ENCODE measurements at regions not wholly inside any gene's neighbourhood (a gene's known extent, or its start where the extent isn't known, plus 50 kb on each side); places are given as distances from the start of the nearest gene placed in this dataset.

- Histone ChIP-seq H3K4me1 (ENCODE audit: insufficient read depth, low read length) (no peaks in the 10 kb centered on the region), H3K9ac (ENCODE audit: low read length) (no peak overlapping the region), H2AFZ (ENCODE audit: low read depth, low read length) (no peak overlapping the region), H3K79me2 (ENCODE audit: insufficient read depth, low read length) (no peaks in the 10 kb centered on the region), H3K27me3 (ENCODE audit: insufficient read depth, low read length) (no peaks in the 10 kb centered on the region), H3K4me3 (ENCODE audit: insufficient read depth, low read depth, low read length) (no peak overlapping the region), H3K27ac (ENCODE audit: low read depth, low read length) (no peak overlapping the region), H3K9me3 (ENCODE audit: insufficient read depth, low read depth, low read length) (no peaks in the 10 kb centered on the region), H3K36me3 (ENCODE audit: insufficient read depth, low read length) (no peaks in the 10 kb centered on the region), H3K4me2 (ENCODE audit: low read length) (no peak overlapping the region), H4K20me1 (ENCODE audit: insufficient read depth, low read length) (no peaks in the 10 kb centered on the region)
- peaks cover 2% of the 10 kb centered on the region for H3K4me1 Mint-ChIP-seq (ENCODE audit: low read depth, unreplicated experiment)
- FAIRE-seq = no peak
- H3K4me3 Mint-ChIP-seq (ENCODE audit: unreplicated experiment) = no peak overlapping the region
- H3K9me3 Mint-ChIP-seq (ENCODE audit: unreplicated experiment) = no peaks in the 10 kb centered on the region
- no peak for DNase-seq (ENCODE audit: low read depth)
- no peak overlapping the region for H3K27ac Mint-ChIP-seq (ENCODE audit: unreplicated experiment)
- H3K27me3 Mint-ChIP-seq (ENCODE audit: low read depth, unreplicated experiment) = peaks cover 2% of the 10 kb centered on the region
- no peaks in the 10 kb centered on the region for H3K36me3 Mint-ChIP-seq (ENCODE audit: low read depth, unreplicated experiment)
- no peak for TF ChIP-seq CTCF (IDR thresholded peaks at IDR 0.05; ENCODE audit: insufficient read depth, low read depth, low read length)
Measured at GRCh38 chr4:180418819-180419531, 1824.2 kb upstream of the TENM3 start.

GRCh38 chr4:180422989-180423711 lies 1820.1 kb upstream of the TENM3 start:
- no peak overlapping the region for H3K4me2 ChIP-seq (ENCODE audit: low read length)
- H3K9me3 Mint-ChIP-seq (ENCODE audit: unreplicated experiment) = no peaks in the 10 kb centered on the region

More at GRCh38 chr4:180422989-180423711, 1820.1 kb upstream of the TENM3 start:
- H3K4me3 Mint-ChIP-seq (ENCODE audit: unreplicated experiment) = no peak overlapping the region
- H3K27me3 Mint-ChIP-seq (ENCODE audit: low read depth, unreplicated experiment) = peaks cover 2% of the 10 kb centered on the region
- no peaks in the 10 kb centered on the region for H3K9me3 ChIP-seq (ENCODE audit: insufficient read depth, low read depth, low read length)
- H3K36me3 Mint-ChIP-seq (ENCODE audit: low read depth, unreplicated experiment) = no peaks in the 10 kb centered on the region
- no peaks in the 10 kb centered on the region for H3K27me3 ChIP-seq (ENCODE audit: insufficient read depth, low read length)
- DNase-seq (ENCODE audit: low read depth) = no peak
- H2AFZ ChIP-seq (ENCODE audit: low read depth, low read length) = no peak overlapping the region
- peaks cover 2% of the 10 kb centered on the region for H3K4me1 Mint-ChIP-seq (ENCODE audit: low read depth, unreplicated experiment)
- no peaks in the 10 kb centered on the region for H4K20me1 ChIP-seq (ENCODE audit: insufficient read depth, low read length)
- no peaks in the 10 kb centered on the region for H3K79me2 ChIP-seq (ENCODE audit: insufficient read depth, low read length)
- no peak for FAIRE-seq
- no peak overlapping the region for H3K27ac Mint-ChIP-seq (ENCODE audit: unreplicated experiment)
- no peak overlapping the region for H3K4me3 ChIP-seq (ENCODE audit: insufficient read depth, low read depth, low read length)
- H3K4me1 ChIP-seq (ENCODE audit: insufficient read depth, low read length) = no peaks in the 10 kb centered on the region
- H3K9ac ChIP-seq (ENCODE audit: low read length) = no peak overlapping the region
- no peaks in the 10 kb centered on the region for H3K36me3 ChIP-seq (ENCODE audit: insufficient read depth, low read length)
- H3K27ac ChIP-seq (ENCODE audit: low read depth, low read length) = no peak overlapping the region
- no peak for TF ChIP-seq CTCF (IDR thresholded peaks at IDR 0.05; ENCODE audit: insufficient read depth, low read depth, low read length)
- no peak for TF ChIP-seq EZH2 (IDR thresholded peaks at IDR 0.05; ENCODE audit: insufficient read depth, low read length)
